GOT3 (cell line): ENCODE measurements at regions not wholly inside any gene's neighbourhood (a gene's known extent, or its start where the extent isn't known, plus 50 kb on each side); places are given as distances from the start of the nearest gene placed in this dataset.

Experiments
- DNase-seq: peaks from one replicate; lab custom pipeline; 2025; ENCODE audit warnings: mixed read lengths; lab: John Stamatoyannopoulos, UW

GRCh38 chr9:107650321-107650720 lies 160.8 kb upstream of the KLF4 start:
- no peak for DNase-seq

- DNase-seq: no peak
Observed at GRCh38 chr9:107648153-107648715, 158.7 kb upstream of the KLF4 start.

DNA sequence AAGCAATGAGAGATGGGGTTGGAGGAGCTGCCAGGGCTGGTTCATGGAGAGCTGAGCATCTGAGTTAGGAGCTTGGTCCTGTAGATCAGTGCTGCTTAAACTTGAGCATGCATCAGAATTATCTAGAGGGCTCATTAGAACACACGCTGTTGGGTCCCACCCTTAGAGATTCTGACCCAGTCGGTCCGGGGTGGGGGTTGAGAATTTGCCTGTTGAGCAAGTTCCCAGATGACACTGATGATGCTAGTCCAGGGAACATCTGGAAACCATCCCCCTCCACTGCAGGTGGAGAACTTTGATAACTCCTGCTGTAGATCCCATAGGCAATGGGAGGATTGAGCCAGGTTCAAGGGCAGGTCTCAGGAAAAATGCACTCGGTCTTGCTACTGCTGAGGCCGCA lies 158.0 kb upstream of the KLF4 start:
- no peak for DNase-seq

GRCh38 chr9:107647141-107647540 lies 157.6 kb upstream of the KLF4 start:
- no peak for DNase-seq

DNA sequence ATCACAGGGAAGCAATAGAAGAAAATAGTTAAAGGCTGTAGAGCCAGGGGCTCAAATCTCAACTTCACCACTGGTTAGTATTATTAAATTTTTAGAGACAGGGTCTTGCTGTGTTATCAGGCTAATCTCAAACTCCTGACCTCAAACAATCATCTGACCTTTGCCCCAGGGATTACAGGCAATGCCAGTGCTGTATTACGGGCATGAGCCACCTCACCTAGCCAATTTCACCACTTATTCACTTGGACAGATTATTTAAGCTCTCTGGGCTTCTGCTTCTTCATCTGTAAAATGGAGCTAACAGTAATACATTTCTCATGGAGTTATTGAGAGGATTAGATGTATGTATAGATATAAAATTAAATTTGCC lies 155.9 kb upstream of the KLF4 start:
- DNase-seq: no peak

- no peak for DNase-seq
Observed at GRCh38 chr9:107644733-107645463, 155.3 kb upstream of the KLF4 start.

DNA sequence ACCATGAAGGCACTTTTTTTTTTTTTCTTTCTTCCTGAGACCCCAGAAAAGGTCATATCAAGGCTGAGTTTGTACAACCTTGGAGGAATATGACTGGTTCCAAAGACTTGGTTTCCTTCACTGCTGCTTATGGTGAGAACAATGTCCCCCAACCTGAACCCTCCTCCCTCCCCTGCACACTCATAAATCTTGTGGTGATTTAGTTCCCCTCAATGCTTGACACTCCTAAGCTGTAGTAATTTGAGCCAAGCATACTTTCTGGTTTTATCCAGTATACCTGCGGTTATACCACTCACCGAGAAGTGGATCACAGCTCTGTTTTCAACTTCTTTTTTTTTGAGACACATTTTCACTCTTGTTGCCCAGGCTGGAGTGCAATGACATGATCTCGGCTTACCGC lies 149.9 kb upstream of the KLF4 start:
- DNase-seq: no peak

DNA sequence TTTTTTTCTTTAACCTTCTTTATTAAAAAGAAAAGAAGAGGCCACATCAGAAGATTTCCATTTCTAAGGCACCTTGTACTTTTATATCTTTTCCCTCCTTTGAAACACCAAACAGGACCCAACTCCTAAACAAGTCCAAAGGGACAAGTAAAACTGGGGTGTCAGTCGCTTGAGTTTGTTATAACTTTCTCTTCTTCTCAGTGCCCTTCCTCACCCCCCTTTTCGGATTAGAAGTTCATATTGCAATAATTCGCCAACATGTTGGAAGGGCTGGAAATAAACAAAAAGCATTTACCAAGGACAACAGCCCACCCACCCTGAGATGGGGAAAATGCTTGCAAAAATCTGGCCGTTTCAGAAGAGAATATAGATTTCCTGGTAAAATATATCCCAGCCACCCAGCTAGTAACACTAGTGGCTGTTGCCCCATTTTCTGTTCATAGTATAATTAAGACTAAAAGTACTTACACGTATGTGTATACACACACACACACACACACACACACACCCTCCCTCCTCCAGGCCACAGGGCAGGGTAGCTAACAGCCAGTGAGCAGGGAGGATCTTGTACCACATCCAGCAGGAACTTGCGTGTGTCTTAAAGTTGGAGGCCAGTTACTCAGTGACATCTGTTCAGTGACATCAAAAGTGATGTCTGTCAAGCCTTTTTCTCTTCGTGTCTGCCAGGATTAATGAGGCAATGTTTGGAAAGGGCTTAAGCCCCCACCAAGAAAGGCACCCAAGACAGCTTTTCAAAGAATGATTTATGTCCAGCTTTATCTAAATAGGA lies 149.1 kb upstream of the KLF4 start:
- DNase-seq: no peak

DNA sequence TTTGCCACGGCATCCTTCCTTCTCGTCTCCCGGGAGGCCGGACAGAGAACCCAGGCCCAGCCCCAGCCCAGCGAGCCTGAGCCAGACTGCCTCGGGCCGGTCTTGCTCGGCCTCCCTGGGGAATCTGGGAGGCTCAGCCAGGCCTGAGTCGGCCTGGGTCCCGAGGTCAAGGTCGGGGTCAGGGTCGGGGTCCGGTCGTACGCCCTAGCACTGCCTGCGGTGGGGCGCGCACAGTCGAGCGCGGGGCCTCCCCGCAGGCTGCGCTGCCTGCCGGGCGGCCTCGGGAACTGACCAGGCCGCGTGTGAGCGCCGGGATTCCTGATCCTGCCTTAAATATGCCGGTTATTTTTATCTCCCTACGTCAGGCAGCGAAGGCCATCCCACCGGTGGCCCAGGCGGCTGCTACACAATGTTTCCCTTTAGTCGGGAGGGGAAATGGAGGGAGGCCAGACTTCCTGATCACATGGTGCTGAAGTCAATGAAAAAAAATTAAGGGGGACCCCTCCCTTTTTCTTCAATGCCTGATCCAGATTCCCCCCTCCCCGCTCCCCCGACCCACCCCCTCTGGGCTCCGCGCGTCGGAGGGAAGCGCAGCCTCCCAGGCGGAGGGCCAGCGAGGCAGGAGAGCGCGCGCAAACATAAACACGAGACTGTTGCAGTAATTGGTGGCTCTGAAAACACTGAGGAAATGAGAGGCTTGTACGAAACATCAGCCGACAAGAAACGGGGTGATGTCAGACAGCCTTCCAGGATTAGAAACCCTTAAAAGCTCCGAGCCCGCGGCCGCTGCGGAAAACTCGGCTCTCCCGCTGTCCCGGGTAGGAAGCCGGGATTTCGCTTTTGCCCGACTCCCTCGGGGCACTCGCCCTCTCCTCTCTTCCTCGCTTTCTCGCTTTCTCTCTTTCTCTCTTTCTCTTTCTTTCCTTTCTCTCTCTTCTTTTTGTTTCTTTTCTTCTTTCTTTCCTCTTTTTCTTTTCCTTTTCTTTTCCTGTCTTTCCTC lies 148.2 kb upstream of the KLF4 start:
- no peak for DNase-seq

DNA sequence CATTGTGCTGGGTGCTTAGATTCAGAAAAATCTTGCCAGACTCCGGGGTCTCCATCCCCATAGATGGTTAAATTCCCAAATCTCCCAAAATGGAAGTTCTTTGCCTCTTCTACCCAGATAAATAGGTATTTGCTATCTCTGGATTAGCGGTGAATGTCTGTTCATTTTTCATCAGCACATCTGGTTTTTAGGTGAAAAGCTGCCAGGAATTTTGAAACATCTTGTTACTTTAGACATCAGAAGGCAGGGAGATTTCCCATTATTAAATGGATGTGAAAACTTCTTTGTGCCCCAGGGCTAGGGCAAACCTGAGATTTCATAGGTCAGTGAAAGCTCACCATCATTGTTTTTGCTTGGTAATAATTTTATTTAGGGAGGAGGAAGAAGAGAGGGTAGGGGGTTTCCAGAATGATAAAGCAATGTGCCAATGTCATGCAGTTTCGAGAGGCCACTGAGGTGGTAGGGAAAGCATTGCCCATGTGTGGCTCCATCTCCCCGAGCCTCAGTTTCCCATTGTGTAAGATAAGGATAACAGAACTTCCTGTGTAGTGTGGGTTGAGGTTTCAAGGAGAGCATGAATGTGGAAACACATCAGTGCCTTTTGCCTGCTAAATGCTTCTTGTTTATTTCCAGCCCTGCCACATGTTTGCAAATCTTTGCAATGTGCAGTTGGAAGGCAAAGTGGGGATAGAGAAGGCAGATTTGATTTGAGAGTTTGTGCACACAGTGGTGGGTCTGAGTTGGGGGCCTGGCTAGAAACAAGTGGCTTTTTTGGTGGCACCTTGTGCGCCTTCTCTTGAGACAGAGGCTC lies 147.2 kb upstream of the KLF4 start:
- no peak for DNase-seq

GRCh38 chr9:107635803-107636174 lies 146.2 kb upstream of the KLF4 start:
- no peak for DNase-seq

- no peak for DNase-seq
Observed at GRCh38 chr9:107635101-107635802, 145.7 kb upstream of the KLF4 start.

- no peak for DNase-seq
Observed at GRCh38 chr9:107633406-107633805, 143.8 kb upstream of the KLF4 start.

GRCh38 chr9:107632661-107633060 lies 143.1 kb upstream of the KLF4 start:
- DNase-seq: no peak

DNA sequence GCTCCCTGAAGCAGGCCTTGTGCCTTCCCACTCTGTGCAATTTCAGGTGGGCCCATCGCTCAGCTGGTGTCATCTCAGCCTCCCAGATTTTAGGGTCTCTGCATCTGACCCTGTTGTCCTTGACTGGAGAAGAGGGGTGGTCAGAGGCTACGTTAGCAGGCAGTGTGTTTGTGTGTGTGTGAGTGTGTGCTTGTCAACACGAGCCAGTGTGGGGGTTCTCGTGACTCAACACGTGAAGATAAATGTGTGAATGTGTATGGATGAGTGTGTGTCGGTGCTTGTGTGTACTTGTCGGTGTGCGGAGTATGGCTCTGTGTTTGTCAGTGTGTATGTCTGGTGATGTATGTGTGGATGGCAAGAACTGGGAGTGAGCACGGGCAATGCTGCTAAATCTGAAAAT lies 142.6 kb upstream of the KLF4 start:
- DNase-seq: no peak

DNA sequence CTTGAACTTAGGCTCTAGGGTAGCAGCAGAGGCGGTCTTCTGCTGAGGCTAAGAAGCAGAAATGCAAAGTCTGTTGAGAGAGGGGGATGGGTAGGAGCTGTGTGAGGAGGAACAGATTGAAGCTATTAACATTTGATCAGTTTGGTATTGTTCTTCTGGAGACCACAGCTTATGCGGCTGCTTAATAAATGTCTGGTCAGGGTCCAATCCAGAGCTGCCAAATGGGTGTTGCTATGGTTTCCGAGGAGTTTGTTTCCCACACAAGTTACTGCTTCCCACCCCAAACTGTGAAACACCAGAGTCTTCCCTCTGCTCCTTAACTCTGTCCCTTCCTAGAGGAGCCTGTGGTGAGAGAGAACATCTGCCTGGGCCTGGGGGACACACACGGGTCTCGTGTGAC lies 142.2 kb upstream of the KLF4 start:
- DNase-seq: no peak

GRCh38 chr9:107630156-107630555 lies 140.6 kb upstream of the KLF4 start:
- no peak for DNase-seq

DNA sequence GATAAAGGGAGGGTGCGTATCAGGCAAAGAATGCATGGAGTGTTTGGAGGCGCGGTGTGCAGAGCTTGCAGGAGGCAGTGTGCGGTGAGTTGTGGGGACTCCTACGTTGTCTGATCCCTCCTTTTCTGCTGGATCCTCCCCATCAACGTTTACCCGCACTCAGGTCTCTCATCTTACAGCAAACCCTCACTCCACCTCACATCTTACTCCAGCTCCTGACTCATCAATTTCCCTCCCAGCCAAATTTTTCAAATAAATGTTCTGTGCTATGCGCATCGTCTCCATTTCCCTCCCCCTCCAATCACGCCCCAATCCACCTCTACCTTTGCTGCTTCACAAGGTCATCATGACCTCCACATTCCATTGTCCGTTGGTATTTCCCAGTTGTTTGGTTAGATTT lies 138.9 kb upstream of the KLF4 start:
- DNase-seq: no peak

DNA sequence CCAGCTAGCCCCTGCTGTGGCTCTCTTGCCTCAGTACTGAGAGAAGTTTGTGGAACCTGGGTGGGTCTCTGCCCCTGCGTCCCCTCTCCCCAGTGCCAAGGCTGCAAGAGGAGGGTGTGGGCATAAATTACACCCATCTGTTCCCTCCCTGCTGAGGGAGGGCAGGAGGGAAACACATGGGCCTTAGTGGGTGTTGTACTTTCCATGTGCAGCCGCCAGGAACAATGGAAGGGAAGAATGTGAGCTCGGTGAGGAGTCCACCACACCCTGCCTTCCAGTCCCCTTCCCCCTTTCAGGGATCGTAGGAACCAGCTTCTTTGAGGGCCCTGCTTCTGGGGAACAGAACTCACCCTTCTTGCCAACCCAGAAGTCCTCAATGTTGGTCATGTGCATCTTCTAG lies 138.2 kb upstream of the KLF4 start:
- DNase-seq: no peak

DNA sequence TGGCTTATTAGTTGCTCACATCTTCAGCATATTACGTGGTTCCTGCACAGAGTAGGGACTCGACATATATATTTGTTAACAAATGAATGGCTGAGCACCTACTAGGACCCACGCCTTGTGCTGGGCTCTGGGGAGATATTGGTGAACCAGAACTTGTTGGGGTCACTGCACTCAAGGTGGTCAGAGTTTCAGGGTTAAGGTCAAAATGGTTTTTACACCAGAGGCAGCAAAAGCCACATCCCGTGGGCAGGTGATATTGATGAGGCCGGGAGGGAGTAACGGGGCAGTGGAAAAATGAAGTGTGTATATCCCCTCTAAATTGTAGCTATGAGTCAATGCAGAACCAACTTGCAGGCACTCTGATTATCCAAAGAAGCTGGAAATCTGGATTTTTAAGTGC lies 136.5 kb upstream of the KLF4 start:
- DNase-seq: no peak
